Memory B cell (primary cell): ENCODE measurements at regions not wholly inside any gene's neighbourhood (a gene's known extent, or its start where the extent isn't known, plus 50 kb on each side); places are given as distances from the start of the nearest gene placed in this dataset.
"Not testable (repeated sequence)": the region's sequence is repeated elsewhere in the genome, so short reads cannot be mapped to it uniquely, and the experiment has no call there.

ENCODE experiments used
- ATAC-seq: fragments of 150-1000 bp; cut with Tn5 transposase; 2 replicates; pipeline ENCODE4 v1.10.0; 2021; ENCODE audit warnings: low read depth, mild to moderate bottlenecking, moderate library complexity
- DNase-seq, 2 donors: peaks; one replicate each; pipeline ENCODE4 v3.0.0; 2022; ENCODE audit warnings: low spot score in 2 of 2
- H3K27ac Mint-ChIP-seq: one replicate; pipeline ENCODE4 v1.8.0; 2022; ENCODE audit warnings: mild to moderate bottlenecking, moderate library complexity, mixed read lengths
- H3K27me3 Mint-ChIP-seq: one replicate; pipeline ENCODE4 v1.8.0; 2022; ENCODE audit warnings: mixed read lengths
- H3K36me3 Mint-ChIP-seq: one replicate; pipeline ENCODE4 v1.8.0; 2022; ENCODE audit warnings: mild to moderate bottlenecking, mixed read lengths
- H3K4me1 Mint-ChIP-seq: one replicate; pipeline ENCODE4 v1.8.0; 2022; ENCODE audit warnings: mixed read lengths
- H3K4me3 Mint-ChIP-seq: one replicate; pipeline ENCODE4 v1.8.0; 2022; ENCODE audit warnings: mild to moderate bottlenecking, moderate library complexity, mixed read lengths
- H3K9me3 Mint-ChIP-seq: one replicate; pipeline ENCODE4 v1.8.0; 2022; ENCODE audit warnings: mixed read lengths

- Mint-ChIP-seq H3K27me3 (no peaks in the 10 kb centered on the region), H3K4me3 (no peak overlapping the region), H3K4me1 (no peaks in the 10 kb centered on the region), H3K36me3 (no peaks in the 10 kb centered on the region), H3K9me3 (no peaks in the 10 kb centered on the region), H3K27ac (no peak overlapping the region)
- ATAC-seq (no peak), DNase-seq (no peak)
Observed at GRCh38 chr2:184047536-184047935, 550.8 kb upstream of the ZNF804A start.

DNA sequence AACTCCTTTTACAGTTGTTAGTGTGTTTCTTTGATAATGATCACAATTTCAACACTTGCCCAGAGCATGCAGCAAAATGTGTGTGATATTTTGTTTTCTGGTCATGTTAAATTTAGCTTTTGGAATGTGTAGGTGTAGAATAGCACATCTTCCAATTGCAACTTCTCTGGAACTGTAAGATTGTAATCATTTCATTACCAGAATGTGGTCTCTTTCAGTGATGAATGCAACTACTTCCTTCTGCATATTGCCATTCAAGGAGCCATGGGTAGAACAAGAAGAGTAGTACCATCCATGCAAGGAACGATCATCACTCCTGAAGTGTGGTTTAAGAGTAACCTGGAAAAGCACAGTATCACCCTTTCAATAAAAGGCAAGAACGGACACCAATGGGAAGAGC lies 548.8 kb upstream of the ZNF804A start:
- Mint-ChIP-seq H3K4me1 (no peaks in the 10 kb centered on the region), H3K4me3 (no peak overlapping the region), H3K27me3 (no peaks in the 10 kb centered on the region), H3K9me3 (peaks cover 3% of the 10 kb centered on the region), H3K27ac (no peak overlapping the region), H3K36me3 (no peaks in the 10 kb centered on the region)
- no peak for DNase-seq
- ATAC-seq: no peak

DNA sequence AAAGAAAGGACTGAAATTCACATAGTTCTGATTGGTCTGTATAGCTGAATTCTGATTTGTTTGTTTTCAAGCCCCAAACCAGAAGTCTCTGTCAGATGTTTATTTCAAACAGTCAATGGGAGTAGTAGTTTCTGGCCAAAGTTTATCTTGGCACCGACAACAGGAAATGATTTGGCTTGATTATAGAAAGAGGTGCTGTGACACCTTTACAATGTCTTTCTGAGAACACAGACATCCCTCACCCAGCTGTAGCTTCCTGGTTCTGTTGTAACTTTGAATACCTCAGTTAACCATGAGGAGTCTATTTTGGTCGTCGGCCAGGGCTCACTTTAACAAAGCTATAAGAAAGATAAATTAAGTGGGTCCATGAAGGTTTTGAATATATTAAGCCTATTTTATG lies 545.0 kb upstream of the ZNF804A start:
- H3K27ac Mint-ChIP-seq: no peak overlapping the region
- H3K9me3 Mint-ChIP-seq: peaks cover 4% of the 10 kb centered on the region
- H3K27me3 Mint-ChIP-seq: no peaks in the 10 kb centered on the region
- ATAC-seq (no peak), DNase-seq (no peak)
- no peaks in the 10 kb centered on the region for H3K36me3 Mint-ChIP-seq
- no peak overlapping the region for H3K4me3 Mint-ChIP-seq
- H3K4me1 Mint-ChIP-seq: no peaks in the 10 kb centered on the region

DNA sequence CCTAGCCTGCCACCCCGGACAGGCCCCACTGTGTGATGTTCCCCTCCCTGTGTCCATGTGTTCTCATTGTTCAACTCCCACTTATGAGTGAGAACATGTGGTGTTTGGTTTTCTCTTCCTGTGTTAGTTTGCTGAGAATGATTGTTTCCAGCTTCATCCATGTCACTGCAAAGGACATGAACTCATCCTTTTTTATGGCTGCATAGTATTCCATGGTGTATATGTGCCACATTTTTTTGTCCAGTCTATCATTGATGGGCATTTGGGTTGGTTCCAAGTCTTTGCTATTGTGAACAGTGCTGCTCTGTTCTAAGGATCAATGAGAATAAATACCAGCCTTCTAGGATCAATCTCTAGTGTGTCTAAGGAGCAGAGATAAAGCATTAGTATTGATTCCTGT lies 543.9 kb upstream of the ZNF804A start:
- not testable (repeated sequence) for H3K4me3 Mint-ChIP-seq, DNase-seq, H3K36me3 Mint-ChIP-seq, H3K27ac Mint-ChIP-seq, ATAC-seq, H3K9me3 Mint-ChIP-seq, H3K4me1 Mint-ChIP-seq, H3K27me3 Mint-ChIP-seq

DNA sequence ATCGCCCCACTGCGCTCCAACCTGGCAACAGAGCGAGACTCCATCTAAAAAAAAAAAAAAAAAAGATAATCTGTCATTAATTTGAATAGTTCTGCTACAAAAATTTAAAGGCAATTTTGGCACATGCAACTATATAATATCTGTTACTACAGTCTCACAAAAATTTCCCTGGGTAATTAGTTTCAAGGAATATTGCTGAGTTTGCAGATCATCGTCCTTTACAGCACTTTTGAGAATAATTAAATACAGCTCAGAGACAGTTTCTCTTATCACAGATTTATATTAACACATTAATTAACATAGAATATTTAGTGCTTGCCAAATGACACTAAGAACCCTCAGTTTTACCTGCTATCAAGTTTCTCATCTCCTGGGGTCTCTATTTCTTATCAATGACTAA lies 540.4 kb upstream of the ZNF804A start:
- no peaks in the 10 kb centered on the region for H3K27me3 Mint-ChIP-seq
- peaks cover 4% of the 10 kb centered on the region for H3K9me3 Mint-ChIP-seq
- no peaks in the 10 kb centered on the region for H3K36me3 Mint-ChIP-seq
- H3K4me1 Mint-ChIP-seq: no peaks in the 10 kb centered on the region
- no peak for ATAC-seq
- no peak for DNase-seq
- H3K4me3 Mint-ChIP-seq: no peak overlapping the region
- H3K27ac Mint-ChIP-seq: no peak overlapping the region

DNA sequence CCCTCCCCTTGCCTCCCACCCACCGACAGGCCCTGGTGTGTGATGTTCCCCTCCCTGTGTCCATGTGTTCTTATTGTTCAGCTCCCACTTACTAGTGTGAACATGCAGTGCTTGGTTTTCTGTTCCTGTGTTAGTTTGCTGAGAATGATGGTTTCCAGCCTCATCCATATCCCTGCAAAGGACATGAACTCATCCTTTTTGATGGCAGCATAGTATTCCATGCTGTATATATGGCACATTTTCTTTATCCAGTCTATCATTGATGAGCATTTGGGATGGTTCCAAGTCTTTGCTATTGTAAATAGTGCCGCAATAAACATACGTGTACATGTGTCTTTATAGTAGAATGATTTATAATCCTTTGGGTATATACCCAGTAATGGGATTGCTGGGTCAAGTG lies 538.1 kb upstream of the ZNF804A start:
- H3K9me3 Mint-ChIP-seq, ATAC-seq, H3K4me1 Mint-ChIP-seq, H3K4me3 Mint-ChIP-seq, H3K36me3 Mint-ChIP-seq, DNase-seq, H3K27me3 Mint-ChIP-seq, H3K27ac Mint-ChIP-seq: not testable (repeated sequence)

GRCh38 chr2:184067502-184067901 lies 530.8 kb upstream of the ZNF804A start:
- no peaks in the 10 kb centered on the region for H3K36me3 Mint-ChIP-seq

GRCh38 chr2:184072470-184072869 lies 525.9 kb upstream of the ZNF804A start:
- DNase-seq: no peak
- ATAC-seq: no peak
- H3K9me3 Mint-ChIP-seq: no peaks in the 10 kb centered on the region
- H3K27ac Mint-ChIP-seq: no peak overlapping the region
- H3K4me1 Mint-ChIP-seq: no peaks in the 10 kb centered on the region
- no peaks in the 10 kb centered on the region for H3K27me3 Mint-ChIP-seq
- no peak overlapping the region for H3K4me3 Mint-ChIP-seq
- no peaks in the 10 kb centered on the region for H3K36me3 Mint-ChIP-seq

More at GRCh38 chr2:184067502-184067901, 530.8 kb upstream of the ZNF804A start:
- no peaks in the 10 kb centered on the region for H3K4me1 Mint-ChIP-seq
- DNase-seq (no peak), ATAC-seq (no peak)
- H3K9me3 Mint-ChIP-seq: peaks cover 1% of the 10 kb centered on the region
- no peak overlapping the region for H3K27ac Mint-ChIP-seq
- no peak overlapping the region for H3K4me3 Mint-ChIP-seq
- H3K27me3 Mint-ChIP-seq: no peaks in the 10 kb centered on the region

- ATAC-seq (no peak), DNase-seq (no peak)
- no peaks in the 10 kb centered on the region for H3K4me1 Mint-ChIP-seq
- no peaks in the 10 kb centered on the region for H3K9me3 Mint-ChIP-seq
- H3K4me3 Mint-ChIP-seq: no peak overlapping the region
- no peak overlapping the region for H3K27ac Mint-ChIP-seq
- no peaks in the 10 kb centered on the region for H3K36me3 Mint-ChIP-seq
- H3K27me3 Mint-ChIP-seq: no peaks in the 10 kb centered on the region
Observed at GRCh38 chr2:184078496-184078895, 519.8 kb upstream of the ZNF804A start.

- H3K27me3 Mint-ChIP-seq: no peaks in the 10 kb centered on the region
- ATAC-seq: no peak
- peaks cover 3% of the 10 kb centered on the region for H3K9me3 Mint-ChIP-seq
- H3K4me3 Mint-ChIP-seq: no peak overlapping the region
- H3K27ac Mint-ChIP-seq: no peak overlapping the region
- no peak for DNase-seq
- no peaks in the 10 kb centered on the region for H3K36me3 Mint-ChIP-seq
- no peaks in the 10 kb centered on the region for H3K4me1 Mint-ChIP-seq
Observed at GRCh38 chr2:184091456-184091855, 506.9 kb upstream of the ZNF804A start.

- Mint-ChIP-seq H3K27ac (no peak overlapping the region), H3K9me3 (peaks cover 1% of the 10 kb centered on the region), H3K4me3 (no peak overlapping the region), H3K36me3 (no peaks in the 10 kb centered on the region), H3K4me1 (no peaks in the 10 kb centered on the region), H3K27me3 (no peaks in the 10 kb centered on the region)
- ATAC-seq (no peak), DNase-seq (no peak)
Observed at GRCh38 chr2:184113696-184114403, 484.5 kb upstream of the ZNF804A start.

DNA sequence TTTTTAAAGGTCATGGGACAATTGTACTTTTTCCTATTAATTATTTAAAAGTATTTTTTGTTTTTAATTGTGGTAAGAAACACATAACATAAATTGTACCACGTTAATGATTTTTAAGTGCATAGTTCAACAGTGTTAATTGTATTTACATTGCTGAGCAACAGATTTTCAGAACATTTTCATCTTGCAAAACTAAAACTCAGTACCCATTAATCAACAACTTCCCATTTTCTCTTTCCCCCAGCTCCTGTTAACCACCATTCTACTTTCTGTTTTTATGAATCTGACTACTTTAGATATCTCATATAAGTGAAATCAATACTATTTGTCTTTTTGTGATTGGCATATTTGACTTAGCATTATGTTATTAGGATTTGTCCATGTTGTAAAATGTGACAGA lies 483.9 kb upstream of the ZNF804A start:
- H3K4me1 Mint-ChIP-seq: no peaks in the 10 kb centered on the region
- H3K9me3 Mint-ChIP-seq: no peaks in the 10 kb centered on the region
- DNase-seq (no peak), ATAC-seq (no peak)
- no peak overlapping the region for H3K4me3 Mint-ChIP-seq
- no peak overlapping the region for H3K27ac Mint-ChIP-seq
- no peaks in the 10 kb centered on the region for H3K27me3 Mint-ChIP-seq
- no peaks in the 10 kb centered on the region for H3K36me3 Mint-ChIP-seq

- Mint-ChIP-seq H3K36me3 (no peaks in the 10 kb centered on the region), H3K4me3 (no peak overlapping the region), H3K4me1 (no peaks in the 10 kb centered on the region), H3K27me3 (no peaks in the 10 kb centered on the region), H3K9me3 (peaks cover 1% of the 10 kb centered on the region), H3K27ac (no peak overlapping the region)
- no peak for ATAC-seq
- no peak for DNase-seq
Observed at GRCh38 chr2:184119989-184120800, 478.1 kb upstream of the ZNF804A start.

GRCh38 chr2:184125867-184126266 lies 472.5 kb upstream of the ZNF804A start:
- Mint-ChIP-seq H3K4me1 (no peaks in the 10 kb centered on the region), H3K4me3 (no peak overlapping the region), H3K36me3 (no peaks in the 10 kb centered on the region), H3K27ac (no peak overlapping the region), H3K27me3 (no peaks in the 10 kb centered on the region), H3K9me3 (peaks cover 4% of the 10 kb centered on the region)
- no peak for DNase-seq
- no peak for ATAC-seq

- H3K36me3 Mint-ChIP-seq: no peaks in the 10 kb centered on the region
- no peak overlapping the region for H3K4me3 Mint-ChIP-seq
- no peak for ATAC-seq
- H3K27ac Mint-ChIP-seq: no peak overlapping the region
- peaks cover 4% of the 10 kb centered on the region for H3K9me3 Mint-ChIP-seq
- H3K4me1 Mint-ChIP-seq: no peaks in the 10 kb centered on the region
- H3K27me3 Mint-ChIP-seq: no peaks in the 10 kb centered on the region
- DNase-seq: no peak
Observed at GRCh38 chr2:184129073-184129472, 469.3 kb upstream of the ZNF804A start.
